Cardiac muscle cell (in vitro differentiated cells and primary cell): ENCODE measurements at regions not wholly inside any gene's neighbourhood (a gene's known extent, or its start where the extent isn't known, plus 50 kb on each side); places are given as distances from the start of the nearest gene placed in this dataset.

Source experiments
- DNase-seq, 2 donors: peaks; one replicate each; pipeline versions ENCODE4 v3.0.0 to v3.0.0-alpha.2; 2010 to 2017; ENCODE audit warnings: low read depth in 1 of 2, low spot score in 1 of 2
- H3K27ac ChIP-seq: fragments of 200-600 bp; sonication (generic); 2 replicates; pipeline ENCODE4 v1.5.1; 2016
- H3K27me3 ChIP-seq: fragments of 200-600 bp; sonication (generic); 2 replicates; pipeline ENCODE4 v1.6.0; 2016; ENCODE audit warnings: control low read depth
- H3K36me3 ChIP-seq: fragments of 200-600 bp; sonication (generic); 2 replicates; pipeline ENCODE4 v1.5.1; 2016; ENCODE audit warnings: control low read depth
- H3K4me1 ChIP-seq: fragments of 200-600 bp; sonication (generic); 2 replicates; pipeline ENCODE4 v1.8.1; 2017; ENCODE audit warnings: low read depth, mild to moderate bottlenecking, mixed run types
- H3K4me3 ChIP-seq: fragments of 200-600 bp; sonication (generic); 2 replicates; pipeline ENCODE4 v1.5.1; 2016; ENCODE audit warnings: mild to moderate bottlenecking
- H3K9me3 ChIP-seq: fragments of 200-600 bp; sonication (generic); 2 replicates; pipeline ENCODE4 v1.5.1; 2017; ENCODE audit warnings: low read depth, mild to moderate bottlenecking, control low read depth
- CTCF ChIP-seq: IDR thresholded peaks from 2 replicates; pipeline ENCODE4 v1.5.1; 2012; ENCODE audit warnings: low read depth, mild to moderate bottlenecking, low read length

GRCh38 chr5:122228728-122229392 lies 83.2 kb upstream of the SNCAIP start:
- Histone ChIP-seq H3K27me3 (no peaks in the 10 kb centered on the region), H3K27ac (no peak overlapping the region), H3K4me3 (no peak overlapping the region), H3K9me3 (no peaks in the 10 kb centered on the region), H3K36me3 (no peaks in the 10 kb centered on the region), H3K4me1 (no peaks in the 10 kb centered on the region)
- DNase-seq: no peak
- no peak for TF ChIP-seq CTCF

- no peak overlapping the region for H3K4me3 ChIP-seq
- H3K27ac ChIP-seq: no peak overlapping the region
- no peaks in the 10 kb centered on the region for H3K27me3 ChIP-seq
- TF ChIP-seq CTCF: no peak
- H3K36me3 ChIP-seq: no peaks in the 10 kb centered on the region
- no peaks in the 10 kb centered on the region for H3K9me3 ChIP-seq
- H3K4me1 ChIP-seq: no peaks in the 10 kb centered on the region
- no peak for DNase-seq
Observed at GRCh38 chr5:122229551-122229950, 82.5 kb upstream of the SNCAIP start.

DNA sequence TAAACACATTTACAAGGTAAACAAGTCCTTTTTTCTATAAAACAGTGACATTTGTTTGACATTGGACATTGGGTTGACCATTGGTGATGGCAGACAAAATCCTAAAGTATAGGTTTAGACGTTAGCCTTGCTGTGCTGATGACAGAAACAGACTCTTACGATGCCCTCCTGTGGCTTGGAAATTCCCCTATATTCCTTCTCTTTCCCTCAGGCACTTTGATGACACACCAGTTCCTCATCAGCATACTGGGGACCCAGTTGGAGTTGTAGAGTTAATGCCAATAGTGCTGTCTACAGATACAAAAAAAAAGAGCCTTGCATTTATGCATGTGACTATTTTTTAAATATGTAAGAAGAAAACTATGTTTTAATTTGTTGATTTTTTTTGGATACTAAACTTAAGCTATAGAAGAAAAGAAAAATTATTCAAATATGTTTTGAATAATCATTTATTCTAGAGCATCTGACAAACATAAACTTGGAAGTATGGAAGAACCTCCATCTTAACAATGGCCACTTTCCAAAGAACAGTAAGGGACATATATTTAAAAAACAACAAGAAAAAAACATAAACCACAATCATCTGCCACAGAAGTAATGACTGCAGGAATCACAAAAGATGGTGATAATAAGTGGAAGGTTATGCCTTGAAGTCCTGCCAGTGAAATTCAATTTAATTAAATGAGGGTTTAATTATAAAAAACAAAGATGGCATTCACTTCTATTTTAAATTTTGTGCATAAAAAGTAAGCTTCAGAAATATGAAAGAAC lies 75.6 kb upstream of the SNCAIP start:
- Histone ChIP-seq H3K27me3 (no peaks in the 10 kb centered on the region), H3K4me3 (no peak overlapping the region), H3K4me1 (no peaks in the 10 kb centered on the region), H3K36me3 (no peaks in the 10 kb centered on the region), H3K9me3 (no peaks in the 10 kb centered on the region), H3K27ac (no peak overlapping the region)
- TF ChIP-seq CTCF: no peak
- no peak for DNase-seq

- DNase-seq: no peak
- H3K27ac ChIP-seq: no peak overlapping the region
- H3K36me3 ChIP-seq: no peaks in the 10 kb centered on the region
- H3K27me3 ChIP-seq: no peaks in the 10 kb centered on the region
- no peak for TF ChIP-seq CTCF
- H3K4me1 ChIP-seq: no peaks in the 10 kb centered on the region
- H3K9me3 ChIP-seq: no peaks in the 10 kb centered on the region
- no peak overlapping the region for H3K4me3 ChIP-seq
Observed at GRCh38 chr5:122237906-122238305, 74.1 kb upstream of the SNCAIP start.

- TF ChIP-seq CTCF: no peak
- no peaks in the 10 kb centered on the region for H3K36me3 ChIP-seq
- H3K4me1 ChIP-seq: no peaks in the 10 kb centered on the region
- H3K27me3 ChIP-seq: no peaks in the 10 kb centered on the region
- H3K9me3 ChIP-seq: no peaks in the 10 kb centered on the region
- no peak for DNase-seq
- no peak overlapping the region for H3K27ac ChIP-seq
- no peak overlapping the region for H3K4me3 ChIP-seq
Observed at GRCh38 chr5:122252319-122252718, 59.7 kb upstream of the SNCAIP start.
